Esophagus muscularis mucosa (tissue), 4 donors: ENCODE measurements at regions not wholly inside any gene's neighbourhood (a gene's known extent, or its start where the extent isn't known, plus 50 kb on each side); places are given as distances from the start of the nearest gene placed in this dataset.

Source experiments
- CTCF ChIP-seq, 3 experiments: fragments of 200-600 bp in 2 of 3; fragments of 450-650 bp in 1 of 3; sonication (generic) in 2 of 3; IDR thresholded peaks; one replicate each; pipeline ENCODE4 v1.5.1; 2017 to 2019; ENCODE audit warnings: antibody characterized with exemption in 3 of 3, mild to moderate bottlenecking in 2 of 3, moderate library complexity in 1 of 3
- EP300 ChIP-seq: sonication (generic); formaldehyde crosslinking; IDR thresholded peaks from one replicate; pipeline ENCODE4 v1.6.1; 2017; ENCODE audit warnings: antibody characterized with exemption
- POLR2A ChIP-seq: fragments of 450-650 bp; IDR thresholded peaks from one replicate; pipeline ENCODE4 v1.6.1; 2017; ENCODE audit warnings: antibody characterized with exemption, moderate library complexity, mild to moderate bottlenecking, low read depth
- POLR2AphosphoS5 ChIP-seq, 2 donors: sonication (generic); formaldehyde crosslinking; IDR thresholded peaks; one replicate each; pipeline ENCODE4 v1.6.1; 2017; ENCODE audit warnings: antibody characterized with exemption in 2 of 2

GRCh38 chr12:23127701-23128100 is 502.7 kb downstream of the ETNK1 start:
- TF ChIP-seq POLR2A, result no peak
- TF ChIP-seq CTCF (IDR thresholded peaks at IDR 0.05), result no peak
- TF ChIP-seq POLR2AphosphoS5 (IDR thresholded peaks at IDR 0.05), result no peak
- TF ChIP-seq EP300, result no peak
